ENCODE measurements at regions not wholly inside any gene's neighbourhood (a gene's known extent, or its start where the extent isn't known, plus 50 kb on each side); places are given as distances from the start of the nearest gene placed in this dataset.

GRCh38 chr16:26667307-26667706 is 399.4 kb upstream of the C16orf82 start:
- no peak for DNase-seq
- H3K36me3 Mint-ChIP-seq (ENCODE audit: insufficient read depth, unreplicated experiment) = no peaks in the 10 kb centered on the region
- CTCF ChIA-PET = no interaction called here
- TF ChIP-seq, protein P1, sequence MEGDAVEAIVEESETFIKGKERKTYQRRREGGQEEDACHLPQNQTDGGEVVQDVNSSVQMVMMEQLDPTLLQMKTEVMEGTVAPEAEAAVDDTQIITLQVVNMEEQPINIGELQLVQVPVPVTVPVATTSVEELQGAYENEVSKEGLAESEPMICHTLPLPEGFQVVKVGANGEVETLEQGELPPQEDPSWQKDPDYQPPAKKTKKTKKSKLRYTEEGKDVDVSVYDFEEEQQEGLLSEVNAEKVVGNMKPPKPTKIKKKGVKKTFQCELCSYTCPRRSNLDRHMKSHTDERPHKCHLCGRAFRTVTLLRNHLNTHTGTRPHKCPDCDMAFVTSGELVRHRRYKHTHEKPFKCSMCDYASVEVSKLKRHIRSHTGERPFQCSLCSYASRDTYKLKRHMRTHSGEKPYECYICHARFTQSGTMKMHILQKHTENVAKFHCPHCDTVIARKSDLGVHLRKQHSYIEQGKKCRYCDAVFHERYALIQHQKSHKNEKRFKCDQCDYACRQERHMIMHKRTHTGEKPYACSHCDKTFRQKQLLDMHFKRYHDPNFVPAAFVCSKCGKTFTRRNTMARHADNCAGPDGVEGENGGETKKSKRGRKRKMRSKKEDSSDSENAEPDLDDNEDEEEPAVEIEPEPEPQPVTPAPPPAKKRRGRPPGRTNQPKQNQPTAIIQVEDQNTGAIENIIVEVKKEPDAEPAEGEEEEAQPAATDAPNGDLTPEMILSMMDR (IDR thresholded peaks at IDR 0.05; ENCODE audit: unreplicated experiment) = no peak
- H3K27me3 Mint-ChIP-seq (ENCODE audit: unreplicated experiment) = no peaks in the 10 kb centered on the region
- no peak overlapping the region for H3K4me3 Mint-ChIP-seq (ENCODE audit: low read depth, unreplicated experiment)
- intact Hi-C loops (cut with micrococcal nuclease; ENCODE audit: unreplicated experiment) = no loop called here
- no peaks in the 10 kb centered on the region for H3K4me1 Mint-ChIP-seq (ENCODE audit: low read depth, unreplicated experiment)
- H3K27ac Mint-ChIP-seq (ENCODE audit: unreplicated experiment) = no peak overlapping the region
- no TSS peak for BruUV-seq (replicated peaks)
- H3K9me3 Mint-ChIP-seq (ENCODE audit: low read depth, unreplicated experiment) = peaks cover 11% of the 10 kb centered on the region

DNA sequence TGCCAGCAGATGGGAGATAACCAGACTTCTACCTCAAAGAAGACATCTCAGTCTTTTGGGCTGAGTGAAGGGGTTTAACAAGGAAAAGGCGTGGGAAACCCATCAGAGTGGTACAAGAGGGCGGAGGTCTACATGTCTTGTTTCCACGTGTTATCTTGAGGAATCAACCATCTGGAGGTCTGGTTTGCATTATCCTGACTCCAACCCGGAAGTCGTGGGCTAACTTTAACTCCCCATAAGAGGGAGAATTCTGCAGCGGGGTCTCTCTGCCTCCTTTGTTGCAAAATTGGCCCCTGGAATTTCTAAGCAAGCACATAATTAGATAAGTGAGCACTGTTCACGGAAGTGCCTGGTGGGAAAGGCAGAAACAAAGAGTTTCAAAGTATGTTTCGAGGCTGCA is 398.7 kb upstream of the C16orf82 start:
- no peaks in the 10 kb centered on the region for H3K4me1 Mint-ChIP-seq (ENCODE audit: low read depth, unreplicated experiment)
- no peak overlapping the region for H3K4me3 Mint-ChIP-seq (ENCODE audit: low read depth, unreplicated experiment)
- no peak overlapping the region for H3K27ac Mint-ChIP-seq (ENCODE audit: unreplicated experiment)
- H3K36me3 Mint-ChIP-seq (ENCODE audit: insufficient read depth, unreplicated experiment) = no peaks in the 10 kb centered on the region
- BruUV-seq (replicated peaks) = no TSS peak
- no peaks in the 10 kb centered on the region for H3K27me3 Mint-ChIP-seq (ENCODE audit: unreplicated experiment)
- intact Hi-C loops (cut with micrococcal nuclease; ENCODE audit: unreplicated experiment) = no loop called here
- TF ChIP-seq, protein P1 (IDR thresholded peaks at IDR 0.05; ENCODE audit: unreplicated experiment) = no peak
- H3K9me3 Mint-ChIP-seq (ENCODE audit: low read depth, unreplicated experiment) = peaks cover 11% of the 10 kb centered on the region
- DNase-seq = no peak
- CTCF ChIA-PET = no interaction called here

DNA sequence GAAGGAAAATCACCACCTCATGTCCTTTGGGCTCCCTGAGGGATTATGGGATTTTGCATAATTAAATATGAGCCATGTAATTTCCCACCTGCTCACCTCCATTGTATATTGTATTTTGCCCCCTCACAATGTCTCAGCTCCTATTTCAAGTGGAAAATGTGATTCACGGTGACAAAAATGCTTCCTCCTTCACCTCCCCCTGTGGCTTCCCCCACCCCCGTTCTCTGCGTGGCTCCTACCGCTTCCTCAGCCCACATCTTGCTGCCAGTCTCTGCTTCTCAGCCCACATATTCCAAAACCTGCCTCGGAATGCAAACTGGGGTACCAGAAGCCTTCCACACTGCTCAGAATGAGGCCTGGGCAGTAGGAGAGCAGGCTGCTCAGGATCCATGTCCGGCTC is 394.5 kb upstream of the C16orf82 start:
- intact Hi-C loops (cut with micrococcal nuclease; ENCODE audit: unreplicated experiment) = no loop called here
- Mint-ChIP-seq H3K27ac (ENCODE audit: unreplicated experiment) (no peak overlapping the region), H3K36me3 (ENCODE audit: insufficient read depth, unreplicated experiment) (no peaks in the 10 kb centered on the region), H3K27me3 (ENCODE audit: unreplicated experiment) (no peaks in the 10 kb centered on the region), H3K4me1 (ENCODE audit: low read depth, unreplicated experiment) (no peaks in the 10 kb centered on the region), H3K9me3 (ENCODE audit: low read depth, unreplicated experiment) (peaks cover 18% of the 10 kb centered on the region), H3K4me3 (ENCODE audit: low read depth, unreplicated experiment) (no peak overlapping the region)
- CTCF ChIA-PET = interaction anchor here (0.6 to 0.7 kb wide), 2 partner anchors 55 to 421 kb away, joined by 3 to 7 read pairs; no protein-coding TSS in a partner anchor
- no TSS peak for BruUV-seq (replicated peaks)
- TF ChIP-seq, protein P1 (IDR thresholded peaks at IDR 0.05; ENCODE audit: unreplicated experiment) = no peak
- DNase-seq = no peak

DNA sequence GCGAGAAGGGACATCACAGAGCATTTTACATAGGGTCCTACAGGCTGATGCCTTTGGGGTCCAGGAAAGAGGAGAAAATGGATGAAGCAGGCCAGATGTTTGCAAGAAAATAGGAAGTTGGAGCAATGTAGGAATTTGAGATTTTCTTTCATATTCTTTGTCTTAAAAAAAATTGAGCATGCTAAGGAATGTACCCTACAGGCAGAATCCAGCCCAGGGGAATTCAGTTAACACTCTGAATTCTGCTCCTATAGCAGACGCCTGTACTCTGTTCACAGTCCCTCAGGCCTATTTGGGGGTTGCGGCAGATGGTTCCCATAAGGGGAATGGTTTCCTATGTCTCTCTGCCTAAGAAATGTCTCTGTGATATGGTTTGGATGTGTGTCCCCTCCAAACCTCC is 393.7 kb upstream of the C16orf82 start:
- H3K27ac Mint-ChIP-seq (ENCODE audit: unreplicated experiment) = no peak overlapping the region
- intact Hi-C loops (cut with micrococcal nuclease; ENCODE audit: unreplicated experiment) = no loop called here
- BruUV-seq (replicated peaks) = no TSS peak
- H3K36me3 Mint-ChIP-seq (ENCODE audit: insufficient read depth, unreplicated experiment) = no peaks in the 10 kb centered on the region
- no peaks in the 10 kb centered on the region for H3K27me3 Mint-ChIP-seq (ENCODE audit: unreplicated experiment)
- no peaks in the 10 kb centered on the region for H3K4me1 Mint-ChIP-seq (ENCODE audit: low read depth, unreplicated experiment)
- H3K4me3 Mint-ChIP-seq (ENCODE audit: low read depth, unreplicated experiment) = no peak overlapping the region
- TF ChIP-seq, protein P1 (IDR thresholded peaks at IDR 0.05; ENCODE audit: unreplicated experiment) = no peak
- peaks cover 18% of the 10 kb centered on the region for H3K9me3 Mint-ChIP-seq (ENCODE audit: low read depth, unreplicated experiment)
- CTCF ChIA-PET = no interaction called here
- DNase-seq = no peak

All from Calu3 (cell line).